Ascending aorta (tissue), 2 donors: ENCODE measurements at regions not wholly inside any gene's neighbourhood (a gene's known extent, or its start where the extent isn't known, plus 50 kb on each side); places are given as distances from the start of the nearest gene placed in this dataset.

Experiments
- DNase-seq, 2 donors: peaks; one replicate each; pipeline ENCODE4 v3.0.0-alpha.2; 2019; ENCODE audit warnings: low spot score in 2 of 2
- H3K27ac ChIP-seq, 2 donors: fragments of 200-600 bp; sonication (generic); one replicate each; pipeline ENCODE4 v1.5.1; 2016 to 2017; ENCODE audit warnings: mild to moderate bottlenecking in 1 of 2
- H3K27me3 ChIP-seq: fragments of 200-600 bp; sonication (generic); one replicate; pipeline ENCODE4 v1.5.1; 2017
- H3K36me3 ChIP-seq, 2 donors: fragments of 200-600 bp; sonication (generic); one replicate each; pipeline ENCODE4 v1.5.1; 2016
- H3K4me1 ChIP-seq, 2 donors: fragments of 200-600 bp; sonication (generic); one replicate each; pipeline ENCODE4 v1.5.1; 2016 to 2017; ENCODE audit warnings: mild to moderate bottlenecking in 1 of 2
- H3K4me3 ChIP-seq, 2 donors: fragments of 200-600 bp; sonication (generic); one replicate each; pipeline ENCODE4 v1.5.1; 2016 to 2017; ENCODE audit warnings: mild to moderate bottlenecking in 1 of 2
- H3K9me3 ChIP-seq, 2 donors: fragments of 200-600 bp; sonication (generic); one replicate each; pipeline ENCODE4 v1.5.1; 2016
- CTCF ChIP-seq, 3 experiments: fragments of 200-600 bp in 2 of 3; fragments of 450-650 bp in 1 of 3; sonication (generic) in 2 of 3; IDR thresholded peaks; one replicate each; pipeline ENCODE4 v1.5.1; 2016 to 2019; ENCODE audit warnings: antibody characterized with exemption in 3 of 3, mild to moderate bottlenecking in 1 of 3, moderate library complexity in 1 of 3
- intact Hi-C: fragments of 100-400 bp; cut with DNase I; formaldehyde crosslinking; loops from one replicate; pipeline ENCODE4 v1.15.1; 2023

GRCh38 chr7:35889001-35889400 is 88.1 kb downstream of the SEPTIN7 start:
- TF ChIP-seq CTCF (IDR thresholded peaks at IDR 0.05): no peak
- no peaks in the 10 kb centered on the region for H3K4me1 ChIP-seq
- H3K27me3 ChIP-seq: no peaks in the 10 kb centered on the region
- DNase-seq: no peak
- intact Hi-C loops: no loop called here
- H3K9me3 ChIP-seq: no peaks in the 10 kb centered on the region
- H3K27ac ChIP-seq: no peak overlapping the region
- peaks cover 15 to 40% of the 10 kb centered on the region in 2 donors for H3K36me3 ChIP-seq
- H3K4me3 ChIP-seq: no peak overlapping the region

- intact Hi-C loops: no loop called here
- Histone ChIP-seq H3K9me3 (no peaks in the 10 kb centered on the region), H3K27me3 (no peaks in the 10 kb centered on the region), H3K4me1 (no peaks in the 10 kb centered on the region), H3K36me3 (peaks cover 11 to 36% of the 10 kb centered on the region in 2 donors), H3K27ac (no peak overlapping the region), H3K4me3 (no peak overlapping the region)
- DNase-seq: no peak
- TF ChIP-seq CTCF (IDR thresholded peaks at IDR 0.05): no peak
Measured at GRCh38 chr7:35889870-35890269, 89.0 kb downstream of the SEPTIN7 start.

- no peak for TF ChIP-seq CTCF (IDR thresholded peaks at IDR 0.05)
- H3K9me3 ChIP-seq: no peaks in the 10 kb centered on the region
- H3K4me1 ChIP-seq: no peaks in the 10 kb centered on the region
- H3K36me3 ChIP-seq: peaks cover 11 to 27% of the 10 kb centered on the region in 2 donors
- no peak for DNase-seq
- intact Hi-C loops: no loop called here
- H3K4me3 ChIP-seq: no peak overlapping the region
- no peaks in the 10 kb centered on the region for H3K27me3 ChIP-seq
- no peak overlapping the region for H3K27ac ChIP-seq
Measured at GRCh38 chr7:35891004-35891830, 90.4 kb downstream of the SEPTIN7 start.

GRCh38 chr7:35893649-35894048 is 92.8 kb downstream of the SEPTIN7 start:
- H3K36me3 ChIP-seq: peaks cover 8 to 14% of the 10 kb centered on the region in 2 donors
- H3K27me3 ChIP-seq: no peaks in the 10 kb centered on the region
- TF ChIP-seq CTCF (IDR thresholded peaks at IDR 0.05): no peak
- intact Hi-C loops: no loop called here
- no peak overlapping the region for H3K4me3 ChIP-seq
- H3K9me3 ChIP-seq: no peaks in the 10 kb centered on the region
- DNase-seq: no peak
- no peaks in the 10 kb centered on the region for H3K4me1 ChIP-seq
- no peak overlapping the region for H3K27ac ChIP-seq

- no peak for DNase-seq
- no peak overlapping the region for H3K4me3 ChIP-seq
Measured at GRCh38 chr7:35894721-35895120, 93.9 kb downstream of the SEPTIN7 start.

More at GRCh38 chr7:35894721-35895120, 93.9 kb downstream of the SEPTIN7 start:
- no peaks in the 10 kb centered on the region for H3K4me1 ChIP-seq
- H3K36me3 ChIP-seq: peaks cover 4 to 20% of the 10 kb centered on the region in 2 donors
- H3K27me3 ChIP-seq: no peaks in the 10 kb centered on the region
- TF ChIP-seq CTCF (IDR thresholded peaks at IDR 0.05): no peak
- no peak overlapping the region for H3K27ac ChIP-seq
- H3K9me3 ChIP-seq: no peaks in the 10 kb centered on the region
- intact Hi-C loops: no loop called here
